Ishikawa (cell line): ENCODE measurements at regions not wholly inside any gene's neighbourhood (a gene's known extent, or its start where the extent isn't known, plus 50 kb on each side); places are given as distances from the start of the nearest gene placed in this dataset.

Source experiments
- CEBPB ChIP-seq: IDR thresholded peaks from 2 replicates; pipeline ENCODE4 v1.6.1; 2012
- CREB1 ChIP-seq: IDR thresholded peaks from 2 replicates; pipeline ENCODE4 v1.6.1; 2012; ENCODE audit warnings: low read depth
- EP300 ChIP-seq: IDR thresholded peaks from 2 replicates; pipeline ENCODE4 v1.6.1; 2012; ENCODE audit warnings: borderline replicate concordance
- FOXM1 ChIP-seq: IDR thresholded peaks from 2 replicates; pipeline ENCODE4 v1.6.1; 2012; ENCODE audit warnings: low read depth, borderline replicate concordance
- MAX ChIP-seq: IDR thresholded peaks from 2 replicates; pipeline ENCODE4 v1.6.1; 2012
- NFIC ChIP-seq: IDR thresholded peaks from 2 replicates; pipeline ENCODE4 v1.6.1; 2012
- RAD21 ChIP-seq: IDR thresholded peaks from 2 replicates; pipeline ENCODE4 v1.6.1; 2012; ENCODE audit warnings: low read depth
- REST ChIP-seq: IDR thresholded peaks from 2 replicates; pipeline ENCODE4 v1.6.1; 2012; ENCODE audit warnings: low read depth, mild to moderate bottlenecking
- TAF1 ChIP-seq: IDR thresholded peaks from 2 replicates; pipeline ENCODE4 v1.6.1; 2012; ENCODE audit warnings: low read depth, mild to moderate bottlenecking
- TCF12 ChIP-seq: IDR thresholded peaks from 2 replicates; pipeline ENCODE4 v1.6.1; 2012; ENCODE audit warnings: low read depth
- TEAD4 ChIP-seq: IDR thresholded peaks from 2 replicates; pipeline ENCODE4 v1.6.1; 2012
- USF1 ChIP-seq: IDR thresholded peaks from 2 replicates; pipeline ENCODE4 v1.6.1; 2012
- YY1 ChIP-seq: IDR thresholded peaks from 2 replicates; pipeline ENCODE4 v1.6.1; 2012; ENCODE audit warnings: low read depth
- ZBTB7A ChIP-seq: IDR thresholded peaks from 2 replicates; pipeline ENCODE4 v1.6.1; 2012; ENCODE audit warnings: low read depth

GRCh38 chr3:44069276-44069675 is 172.4 kb upstream of the TOPAZ1 start:
- TF ChIP-seq TAF1 (no peak), YY1 (no peak), FOXM1 (no peak), REST (no peak), NFIC (no peak), RAD21 (no peak), CEBPB (no peak), EP300 (no peak), MAX (no peak), TCF12 (no peak), ZBTB7A (no peak), TEAD4 (no peak), USF1 (no peak), CREB1 (no peak)

- TF ChIP-seq EP300 (no peak), TCF12 (no peak), ZBTB7A (no peak), USF1 (no peak), NFIC (no peak), MAX (no peak), YY1 (no peak), TEAD4 (no peak), FOXM1 (no peak), RAD21 (no peak), REST (no peak), TAF1 (no peak)
Measured at GRCh38 chr3:44070841-44071546, 170.7 kb upstream of the TOPAZ1 start.

- TF ChIP-seq TCF12 (no peak), ZBTB7A (no peak), REST (no peak)
Measured at GRCh38 chr3:44072601-44073540, 168.8 kb upstream of the TOPAZ1 start.

GRCh38 chr3:44074181-44074580 is 167.5 kb upstream of the TOPAZ1 start:
- TF ChIP-seq EP300 (no peak), MAX (0 out of 2 replicates have a peak, but pooled peaks have one; percentile 35), TEAD4 (peak; percentile 13; the same call in 1 of the 2 replicates)
